Activated naive CD4-positive, alpha-beta T cell treated with anti-CD3 and anti-CD28 coated beads, Interleukin-2, amount 10 ng/mL, durations not matched to agents 7 days and 5 days (primary cell): ENCODE measurements at regions not wholly inside any gene's neighbourhood (a gene's known extent, or its start where the extent isn't known, plus 50 kb on each side); places are given as distances from the start of the nearest gene placed in this dataset.
"Not testable (repeated sequence)": the region's sequence is repeated elsewhere in the genome, so short reads cannot be mapped to it uniquely, and the experiment has no call there.

Experiments
- CTCF ChIA-PET: fragments of 350-600 bp; sonication (Branson Sonifier 250); formaldehyde crosslinking; loops from one replicate; lab custom pipeline; 2021; ENCODE audit warnings: antibody characterized with exemption; lab: Charles Lee
- DNase-seq: peaks from one replicate; pipeline ENCODE4 v3.0.0-alpha.2; 2020
- H3K27ac Mint-ChIP-seq: one replicate; pipeline ENCODE4 v1.8.0; 2021; ENCODE audit warnings: mild to moderate bottlenecking, moderate library complexity, mixed read lengths
- H3K27me3 Mint-ChIP-seq: one replicate; pipeline ENCODE4 v1.8.0; 2021; ENCODE audit warnings: mild to moderate bottlenecking, mixed read lengths
- H3K36me3 Mint-ChIP-seq: one replicate; pipeline ENCODE4 v1.8.0; 2021; ENCODE audit warnings: mixed read lengths
- H3K4me1 Mint-ChIP-seq: one replicate; pipeline ENCODE4 v1.8.0; 2021; ENCODE audit warnings: mixed read lengths
- H3K4me3 Mint-ChIP-seq: one replicate; pipeline ENCODE4 v1.8.0; 2021; ENCODE audit warnings: mild to moderate bottlenecking, moderate library complexity, mixed read lengths
- H3K9me3 Mint-ChIP-seq: one replicate; pipeline ENCODE4 v1.8.0; 2021; ENCODE audit warnings: mixed read lengths

GRCh38 chr3:181239441-181239840 lies 249.9 kb upstream of the DNAJC19 start:
- Mint-ChIP-seq H3K27ac (no peak overlapping the region), H3K4me1 (no peaks in the 10 kb centered on the region), H3K36me3 (no peaks in the 10 kb centered on the region), H3K9me3 (no peaks in the 10 kb centered on the region), H3K27me3 (peaks cover 4% of the 10 kb centered on the region), H3K4me3 (no peak overlapping the region)
- CTCF ChIA-PET = no interaction called here
- DNase-seq = no peak

DNA sequence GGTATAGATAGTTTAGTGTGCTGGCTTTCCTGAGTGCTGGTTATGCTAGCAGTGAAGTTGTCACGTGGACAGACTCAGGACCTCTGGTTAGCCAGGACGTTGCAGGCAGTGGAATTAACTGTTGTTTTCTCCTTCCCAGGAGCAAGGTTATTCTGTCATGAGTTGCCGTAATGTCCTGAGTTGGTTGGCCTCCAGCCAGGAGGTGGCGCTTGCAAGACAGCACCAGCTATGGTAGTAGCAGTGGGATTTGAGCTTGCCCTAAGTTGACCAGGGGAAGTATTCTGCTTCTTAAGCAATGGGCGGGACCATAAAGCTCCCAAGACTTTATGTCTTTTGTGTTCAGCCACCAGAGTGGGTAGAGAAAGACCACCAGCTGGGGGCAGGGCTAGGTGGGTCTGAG lies 240.7 kb upstream of the DNAJC19 start:
- Mint-ChIP-seq H3K36me3 (no peaks in the 10 kb centered on the region), H3K27me3 (no peaks in the 10 kb centered on the region), H3K9me3 (peaks cover 3% of the 10 kb centered on the region), H3K27ac (no peak overlapping the region), H3K4me3 (no peak overlapping the region), H3K4me1 (no peaks in the 10 kb centered on the region)
- no peak for DNase-seq
- CTCF ChIA-PET = no interaction called here

- CTCF ChIA-PET = no interaction called here
- Mint-ChIP-seq H3K4me3 (no peak overlapping the region), H3K27ac (no peak overlapping the region), H3K4me1 (no peaks in the 10 kb centered on the region), H3K27me3 (peaks cover 4% of the 10 kb centered on the region), H3K36me3 (no peaks in the 10 kb centered on the region), H3K9me3 (no peaks in the 10 kb centered on the region)
- DNase-seq = no peak
Observed at GRCh38 chr3:181213347-181213746, 223.8 kb upstream of the DNAJC19 start.

DNA sequence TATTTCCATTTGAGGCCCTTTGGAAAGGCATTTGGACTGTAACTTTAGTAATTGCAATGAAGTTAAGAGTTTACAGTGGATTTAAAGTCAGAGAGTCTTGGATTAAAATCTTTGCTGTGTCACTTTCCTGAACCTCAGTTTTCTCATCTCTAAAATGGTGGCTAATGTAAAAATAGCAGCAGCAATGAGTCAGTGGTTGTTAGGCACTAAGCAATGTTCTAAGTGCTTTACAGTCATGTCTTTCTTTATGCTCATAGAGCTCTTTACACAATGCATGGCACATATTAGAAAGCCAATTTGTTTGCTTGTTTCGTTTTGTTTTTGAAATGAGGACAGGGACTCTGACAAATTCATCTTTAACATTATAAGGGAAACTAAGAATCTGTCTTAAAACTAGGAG lies 222.7 kb upstream of the DNAJC19 start:
- no peaks in the 10 kb centered on the region for H3K9me3 Mint-ChIP-seq
- peaks cover 4% of the 10 kb centered on the region for H3K27me3 Mint-ChIP-seq
- no peak overlapping the region for H3K27ac Mint-ChIP-seq
- CTCF ChIA-PET = no interaction called here
- no peak for DNase-seq
- no peak overlapping the region for H3K4me3 Mint-ChIP-seq
- H3K36me3 Mint-ChIP-seq = no peaks in the 10 kb centered on the region
- H3K4me1 Mint-ChIP-seq = no peaks in the 10 kb centered on the region

GRCh38 chr3:181210275-181210674 lies 220.7 kb upstream of the DNAJC19 start:
- CTCF ChIA-PET = interaction anchor here (1.1 to 2.9 kb wide), 3 partner anchors 9 to 490 kb away, joined by 3 to 18 read pairs (median 5); no protein-coding TSS in a partner anchor

GRCh38 chr3:181189556-181189955 lies 200.0 kb upstream of the DNAJC19 start:
- no peaks in the 10 kb centered on the region for H3K4me1 Mint-ChIP-seq
- no peak overlapping the region for H3K27ac Mint-ChIP-seq
- no peaks in the 10 kb centered on the region for H3K36me3 Mint-ChIP-seq
- DNase-seq = no peak
- CTCF ChIA-PET = no interaction called here
- no peak overlapping the region for H3K4me3 Mint-ChIP-seq
- no peaks in the 10 kb centered on the region for H3K27me3 Mint-ChIP-seq
- H3K9me3 Mint-ChIP-seq = no peaks in the 10 kb centered on the region

More at GRCh38 chr3:181210275-181210674, 220.7 kb upstream of the DNAJC19 start:
- Mint-ChIP-seq H3K9me3 (no peaks in the 10 kb centered on the region), H3K27me3 (peaks cover 4% of the 10 kb centered on the region), H3K4me1 (no peaks in the 10 kb centered on the region), H3K36me3 (no peaks in the 10 kb centered on the region), H3K27ac (no peak overlapping the region), H3K4me3 (no peak overlapping the region)
- no peak for DNase-seq

DNA sequence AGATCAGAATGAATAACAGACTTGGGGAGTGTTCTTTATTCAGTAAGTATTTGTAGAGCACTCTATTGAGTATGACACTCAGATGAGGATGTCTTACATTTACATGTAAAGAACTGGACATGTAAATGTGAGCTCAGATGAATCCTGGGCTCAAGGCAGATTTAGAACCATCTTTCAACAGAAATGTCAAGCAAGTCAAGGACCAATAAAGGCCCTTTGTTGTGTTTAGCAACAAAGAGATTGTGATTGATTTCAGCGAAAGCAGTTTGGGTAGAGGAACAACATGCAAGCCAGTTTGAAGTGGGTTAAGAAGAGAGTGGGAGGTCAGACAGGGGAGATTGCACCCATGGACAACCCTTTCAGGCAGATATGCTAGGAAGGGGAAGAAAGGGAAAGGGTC lies 194.2 kb upstream of the DNAJC19 start:
- no peak for DNase-seq
- Mint-ChIP-seq H3K4me1 (no peaks in the 10 kb centered on the region), H3K36me3 (no peaks in the 10 kb centered on the region), H3K9me3 (no peaks in the 10 kb centered on the region), H3K4me3 (no peak overlapping the region), H3K27me3 (peaks cover 6% of the 10 kb centered on the region), H3K27ac (no peak overlapping the region)
- CTCF ChIA-PET = no interaction called here

DNA sequence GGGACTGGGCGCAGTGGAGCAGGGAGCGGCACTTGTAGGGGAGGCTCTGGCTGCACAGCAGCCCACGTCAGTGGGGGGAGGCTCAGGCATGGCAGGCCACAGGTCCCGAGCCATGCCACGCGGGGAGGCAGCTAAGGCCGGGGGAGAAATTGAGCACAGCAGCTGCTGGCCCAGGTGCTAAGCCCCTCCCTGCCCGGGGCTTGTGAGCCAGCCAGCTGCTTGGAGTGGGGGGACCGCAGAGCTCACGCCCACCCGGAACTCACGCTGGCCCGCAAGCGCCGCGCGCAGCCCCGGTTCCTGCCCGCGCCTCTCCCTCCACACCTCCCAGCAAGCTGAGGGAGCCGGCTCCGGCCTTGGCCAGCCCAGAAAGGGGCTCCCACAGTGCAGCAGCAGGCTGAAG lies 193.5 kb upstream of the DNAJC19 start:
- H3K27ac Mint-ChIP-seq, H3K4me3 Mint-ChIP-seq, DNase-seq, H3K36me3 Mint-ChIP-seq, CTCF ChIA-PET, H3K27me3 Mint-ChIP-seq, H3K4me1 Mint-ChIP-seq, H3K9me3 Mint-ChIP-seq: not testable (repeated sequence)

GRCh38 chr3:181178991-181179390 lies 189.5 kb upstream of the DNAJC19 start:
- Mint-ChIP-seq H3K4me3 (no peak overlapping the region), H3K27ac (no peak overlapping the region), H3K4me1 (no peaks in the 10 kb centered on the region), H3K27me3 (peaks cover 6% of the 10 kb centered on the region), H3K36me3 (no peaks in the 10 kb centered on the region), H3K9me3 (no peaks in the 10 kb centered on the region)
- CTCF ChIA-PET = no interaction called here
- DNase-seq = no peak

- Mint-ChIP-seq H3K27ac (no peak overlapping the region), H3K36me3 (no peaks in the 10 kb centered on the region), H3K9me3 (no peaks in the 10 kb centered on the region), H3K4me3 (no peak overlapping the region), H3K27me3 (peaks cover 6% of the 10 kb centered on the region), H3K4me1 (no peaks in the 10 kb centered on the region)
- CTCF ChIA-PET = no interaction called here
- peak; percentile 22 for DNase-seq
Observed at GRCh38 chr3:181176601-181177000, 187.1 kb upstream of the DNAJC19 start.

DNA sequence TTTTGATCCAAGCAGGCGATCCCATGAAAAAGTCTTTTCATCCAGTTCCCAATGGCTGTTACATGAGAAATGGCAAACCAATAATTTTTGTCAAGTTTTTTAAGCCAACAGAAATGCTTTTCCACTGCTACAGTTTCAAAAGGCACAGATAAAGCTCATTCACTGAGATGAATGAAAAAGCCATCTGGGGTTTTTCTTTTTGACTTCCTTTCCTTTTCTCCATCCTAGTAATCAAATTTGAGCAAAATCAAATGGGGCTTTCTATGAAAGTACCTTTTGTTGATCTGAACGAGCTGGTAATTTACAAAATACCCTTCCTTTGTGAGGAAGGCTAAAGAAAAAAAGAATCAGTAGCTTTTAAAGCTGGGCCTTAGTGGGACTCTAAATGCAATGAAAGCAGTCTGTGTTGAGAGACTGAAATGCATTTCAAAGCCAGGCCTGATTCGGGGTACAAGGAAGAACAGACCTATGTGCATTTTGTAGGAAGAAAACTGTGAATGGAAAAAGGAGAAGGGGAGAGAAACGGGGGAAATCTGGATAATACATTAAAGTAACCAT lies 185.2 kb upstream of the DNAJC19 start:
- no peaks in the 10 kb centered on the region for H3K9me3 Mint-ChIP-seq
- CTCF ChIA-PET = interaction anchor here (0.7 kb wide), 1 partner anchor 373 kb away, joined by 3 read pairs; no protein-coding TSS in a partner anchor
- H3K36me3 Mint-ChIP-seq = no peaks in the 10 kb centered on the region
- peaks cover 6% of the 10 kb centered on the region for H3K27me3 Mint-ChIP-seq
- H3K4me1 Mint-ChIP-seq = no peaks in the 10 kb centered on the region
- H3K27ac Mint-ChIP-seq = no peak overlapping the region
- no peak for DNase-seq
- H3K4me3 Mint-ChIP-seq = no peak overlapping the region

GRCh38 chr3:181174022-181174421 lies 184.5 kb upstream of the DNAJC19 start:
- H3K27me3 Mint-ChIP-seq = peaks cover 2% of the 10 kb centered on the region
- H3K4me1 Mint-ChIP-seq = no peaks in the 10 kb centered on the region
- no peaks in the 10 kb centered on the region for H3K9me3 Mint-ChIP-seq
- DNase-seq = no peak
- CTCF ChIA-PET = interaction anchor here (0.7 kb wide), 1 partner anchor 372 kb away, joined by 3 read pairs; no protein-coding TSS in a partner anchor
- H3K4me3 Mint-ChIP-seq = no peak overlapping the region
- H3K36me3 Mint-ChIP-seq = no peaks in the 10 kb centered on the region
- H3K27ac Mint-ChIP-seq = no peak overlapping the region

DNA sequence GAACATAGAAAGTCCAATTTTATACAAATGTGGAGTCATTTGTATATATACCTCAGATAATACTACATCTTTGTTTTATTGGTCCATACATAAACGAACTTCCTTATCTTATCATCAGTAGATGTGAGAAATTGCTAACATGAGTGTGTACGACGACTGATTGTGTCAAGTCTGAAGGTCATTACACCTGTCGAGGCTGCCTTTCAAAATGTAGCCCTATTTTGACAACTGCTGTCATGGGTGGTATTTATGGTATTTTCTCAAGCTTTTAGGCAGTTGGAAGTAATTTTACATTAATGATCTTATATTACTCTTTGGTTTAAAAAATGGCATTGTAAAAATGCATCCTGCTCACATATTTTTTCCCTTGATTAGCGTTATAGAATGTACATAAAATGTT lies 183.7 kb upstream of the DNAJC19 start:
- no peak overlapping the region for H3K4me3 Mint-ChIP-seq
- no peaks in the 10 kb centered on the region for H3K27me3 Mint-ChIP-seq
- CTCF ChIA-PET = no interaction called here
- no peaks in the 10 kb centered on the region for H3K9me3 Mint-ChIP-seq
- no peak overlapping the region for H3K27ac Mint-ChIP-seq
- H3K36me3 Mint-ChIP-seq = no peaks in the 10 kb centered on the region
- no peaks in the 10 kb centered on the region for H3K4me1 Mint-ChIP-seq
- no peak for DNase-seq

GRCh38 chr3:181134873-181135272 lies 145.3 kb upstream of the DNAJC19 start:
- no peaks in the 10 kb centered on the region for H3K4me1 Mint-ChIP-seq
- H3K27ac Mint-ChIP-seq = no peak overlapping the region
- H3K36me3 Mint-ChIP-seq = no peaks in the 10 kb centered on the region
- no peaks in the 10 kb centered on the region for H3K27me3 Mint-ChIP-seq
- no peaks in the 10 kb centered on the region for H3K9me3 Mint-ChIP-seq
- CTCF ChIA-PET = no interaction called here
- H3K4me3 Mint-ChIP-seq = no peak overlapping the region
- no peak for DNase-seq

- no peak for DNase-seq
- no peaks in the 10 kb centered on the region for H3K36me3 Mint-ChIP-seq
- no peaks in the 10 kb centered on the region for H3K9me3 Mint-ChIP-seq
- CTCF ChIA-PET = no interaction called here
- H3K27me3 Mint-ChIP-seq = no peaks in the 10 kb centered on the region
- H3K27ac Mint-ChIP-seq = no peak overlapping the region
- no peaks in the 10 kb centered on the region for H3K4me1 Mint-ChIP-seq
- no peak overlapping the region for H3K4me3 Mint-ChIP-seq
Observed at GRCh38 chr3:181133832-181134231, 144.3 kb upstream of the DNAJC19 start.

GRCh38 chr3:181105646-181106045 lies 116.1 kb upstream of the DNAJC19 start:
- no peak for DNase-seq
- Mint-ChIP-seq H3K9me3 (peaks cover 9% of the 10 kb centered on the region), H3K27ac (no peak overlapping the region), H3K36me3 (no peaks in the 10 kb centered on the region), H3K4me3 (no peak overlapping the region), H3K27me3 (no peaks in the 10 kb centered on the region), H3K4me1 (no peaks in the 10 kb centered on the region)
- CTCF ChIA-PET = no interaction called here
